ENCODE measurements at regions not wholly inside any gene's neighbourhood (a gene's known extent, or its start where the extent isn't known, plus 50 kb on each side); places are given as distances from the start of the nearest gene placed in this dataset.

GRCh38 chr18:11288401-11288800 lies 139.0 kb upstream of the PIEZO2 start:
- TF ChIP-seq CTCF (IDR thresholded peaks at IDR 0.05) (no peak), EP300 (IDR thresholded peaks at IDR 0.05) (no peak), POLR2A (IDR thresholded peaks at IDR 0.05) (no peak), POLR2AphosphoS5 (IDR thresholded peaks at IDR 0.05) (no peak)
